HepG2 (cell line): ENCODE measurements at regions not wholly inside any gene's neighbourhood (a gene's known extent, or its start where the extent isn't known, plus 50 kb on each side); places are given as distances from the start of the nearest gene placed in this dataset.

Experiments used
- CHD4 ChIP-seq: fragments of 200-600 bp; sonication (generic); IDR thresholded peaks from 2 replicates; pipeline ENCODE4 v1.7.0; 2017; ENCODE audit warnings: mild to moderate bottlenecking, low read length, borderline replicate concordance
- EP300 ChIP-seq, 3 experiments: sonication (generic) in 1 of 3; formaldehyde crosslinking in 1 of 3; IDR thresholded peaks; 2 replicates each; pipeline versions ENCODE4 v1.5.1 to v1.6.1; 2011 to 2020; ENCODE audit warnings: low read depth in 2 of 3, low read length in 2 of 3, borderline replicate concordance in 1 of 3, improper control_type of control experiment in 1 of 3, mild to moderate bottlenecking in 1 of 3, missing genetic modification reagents in 1 of 3, moderate library complexity in 1 of 3
- PHB2 ChIP-seq: fragments of 450-650 bp; IDR thresholded peaks from 2 replicates; pipeline ENCODE4 v1.6.1; 2018; ENCODE audit not compliant: partially characterized antibody
- PHF20 ChIP-seq: sonication (generic); formaldehyde crosslinking; IDR thresholded peaks from 2 replicates; pipeline ENCODE4 v1.5.0; 2020; ENCODE audit warnings: mild to moderate bottlenecking, missing genetic modification reagents
- TP53 ChIP-seq: sonication (generic); formaldehyde crosslinking; conservative IDR thresholded peaks from 2 replicates; pipeline ENCODE4 v1.4.0; 2020; ENCODE audit warnings: missing genetic modification reagents
- ZFP37 ChIP-seq: sonication (generic); formaldehyde crosslinking; IDR thresholded peaks from 2 replicates; pipeline ENCODE4 v1.4.0; 2020; ENCODE audit warnings: missing genetic modification reagents, borderline replicate concordance
- ZNF615 ChIP-seq: sonication (generic); formaldehyde crosslinking; IDR thresholded peaks from 2 replicates; pipeline ENCODE4 v1.5.0; 2020; ENCODE audit warnings: mild to moderate bottlenecking, missing genetic modification reagents, borderline replicate concordance
- ZNF670 ChIP-seq: sonication (generic); formaldehyde crosslinking; IDR thresholded peaks from 2 replicates; pipeline ENCODE4 v1.8.0; 2022; ENCODE audit warnings: mild to moderate bottlenecking, missing genetic modification reagents, borderline replicate concordance
- ZZZ3 ChIP-seq: sonication (generic); formaldehyde crosslinking; IDR thresholded peaks from 2 replicates; pipeline ENCODE4 v1.4.0; 2020; ENCODE audit warnings: missing genetic modification reagents, mild to moderate bottlenecking, borderline replicate concordance
- TF ChIP-seq, protein P1 (sequence below): fragments of 450-650 bp; IDR thresholded peaks from 2 replicates; pipeline ENCODE4 v1.6.1; 2017; ENCODE audit warnings: mild to moderate bottlenecking
- TF ChIP-seq, protein P2 (sequence below): sonication (generic); formaldehyde crosslinking; IDR thresholded peaks from 2 replicates; pipeline ENCODE4 v1.5.0; 2020; ENCODE audit warnings: missing genetic modification reagents

DNA sequence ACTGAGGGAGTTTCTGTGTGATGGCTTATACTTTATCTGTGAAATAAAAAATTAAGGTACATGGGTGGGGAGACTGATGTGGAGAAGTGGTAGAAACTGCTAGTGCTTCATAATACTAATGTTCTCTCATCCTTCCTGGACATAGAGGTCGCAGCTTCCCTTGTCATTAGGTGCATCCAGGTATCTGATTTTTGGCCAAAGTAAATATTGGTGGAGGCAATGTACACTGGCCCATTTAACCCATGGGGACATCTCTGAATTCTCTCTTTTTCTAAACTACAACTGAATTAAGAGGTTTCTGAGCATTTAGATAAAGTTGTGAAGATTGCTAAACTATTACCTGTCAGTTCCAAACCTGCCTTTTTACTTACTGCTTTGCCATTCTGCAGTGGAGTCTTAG lies 140.9 kb upstream of the CHORDC1 start (continued):
- TF ChIP-seq, protein P1, sequence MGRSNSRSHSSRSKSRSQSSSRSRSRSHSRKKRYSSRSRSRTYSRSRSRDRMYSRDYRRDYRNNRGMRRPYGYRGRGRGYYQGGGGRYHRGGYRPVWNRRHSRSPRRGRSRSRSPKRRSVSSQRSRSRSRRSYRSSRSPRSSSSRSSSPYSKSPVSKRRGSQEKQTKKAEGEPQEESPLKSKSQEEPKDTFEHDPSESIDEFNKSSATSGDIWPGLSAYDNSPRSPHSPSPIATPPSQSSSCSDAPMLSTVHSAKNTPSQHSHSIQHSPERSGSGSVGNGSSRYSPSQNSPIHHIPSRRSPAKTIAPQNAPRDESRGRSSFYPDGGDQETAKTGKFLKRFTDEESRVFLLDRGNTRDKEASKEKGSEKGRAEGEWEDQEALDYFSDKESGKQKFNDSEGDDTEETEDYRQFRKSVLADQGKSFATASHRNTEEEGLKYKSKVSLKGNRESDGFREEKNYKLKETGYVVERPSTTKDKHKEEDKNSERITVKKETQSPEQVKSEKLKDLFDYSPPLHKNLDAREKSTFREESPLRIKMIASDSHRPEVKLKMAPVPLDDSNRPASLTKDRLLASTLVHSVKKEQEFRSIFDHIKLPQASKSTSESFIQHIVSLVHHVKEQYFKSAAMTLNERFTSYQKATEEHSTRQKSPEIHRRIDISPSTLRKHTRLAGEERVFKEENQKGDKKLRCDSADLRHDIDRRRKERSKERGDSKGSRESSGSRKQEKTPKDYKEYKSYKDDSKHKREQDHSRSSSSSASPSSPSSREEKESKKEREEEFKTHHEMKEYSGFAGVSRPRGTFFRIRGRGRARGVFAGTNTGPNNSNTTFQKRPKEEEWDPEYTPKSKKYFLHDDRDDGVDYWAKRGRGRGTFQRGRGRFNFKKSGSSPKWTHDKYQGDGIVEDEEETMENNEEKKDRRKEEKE, result no peak
- TF ChIP-seq TP53 (CRISPR knock-in tag), result no peak
- TF ChIP-seq CHD4, result no peak
- no peak for TF ChIP-seq PHB2
- TF ChIP-seq ZNF670, result no peak
- TF ChIP-seq, protein P2, sequence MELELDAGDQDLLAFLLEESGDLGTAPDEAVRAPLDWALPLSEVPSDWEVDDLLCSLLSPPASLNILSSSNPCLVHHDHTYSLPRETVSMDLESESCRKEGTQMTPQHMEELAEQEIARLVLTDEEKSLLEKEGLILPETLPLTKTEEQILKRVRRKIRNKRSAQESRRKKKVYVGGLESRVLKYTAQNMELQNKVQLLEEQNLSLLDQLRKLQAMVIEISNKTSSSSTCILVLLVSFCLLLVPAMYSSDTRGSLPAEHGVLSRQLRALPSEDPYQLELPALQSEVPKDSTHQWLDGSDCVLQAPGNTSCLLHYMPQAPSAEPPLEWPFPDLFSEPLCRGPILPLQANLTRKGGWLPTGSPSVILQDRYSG (CRISPR knock-in tag), result no peak
- TF ChIP-seq ZZZ3 (CRISPR knock-in tag), result no peak
- no peak for TF ChIP-seq EP300 (IDR thresholded peaks at IDR 0.05; ENCODE audit: low read depth in 2 of 2, low read length in 2 of 2)
- TF ChIP-seq EP300 (CRISPR knock-in tag; IDR thresholded peaks at IDR 0.05; ENCODE audit: borderline replicate concordance), result no peak
- no peak for TF ChIP-seq ZFP37 (CRISPR knock-in tag)
- no peak for TF ChIP-seq ZNF615
- TF ChIP-seq PHF20 (CRISPR knock-in tag), result no peak
- TF ChIP-seq, all 625 proteins: peak for 0
